Activated CD4-positive, alpha-beta T cell treated with anti-CD3 and anti-CD28 coated beads, Interleukin-2, Interleukin-4, amounts not matched to agents 100 ng/mL and 50 ng/mL, durations not matched to agents 16 hours and 8 hours (primary cell): ENCODE measurements at regions not wholly inside any gene's neighbourhood (a gene's known extent, or its start where the extent isn't known, plus 50 kb on each side); places are given as distances from the start of the nearest gene placed in this dataset.
"Not testable (repeated sequence)": the region's sequence is repeated elsewhere in the genome, so short reads cannot be mapped to it uniquely, and the experiment has no call there.

Experiments
- DNase-seq: peaks from one replicate; pipeline ENCODE4 v3.0.0-alpha.2; 2020; ENCODE audit warnings: low spot score

GRCh38 chr22:35138521-35138920 lies 72.6 kb downstream of the ISX start:
- DNase-seq, result no peak

- DNase-seq, result no peak
Observed at GRCh38 chr22:35140879-35141745, 75.2 kb downstream of the ISX start.

- DNase-seq, result no peak
Observed at GRCh38 chr22:35148381-35148780, 82.4 kb downstream of the ISX start.

- no peak for DNase-seq
Observed at GRCh38 chr22:35148866-35149548, 83.0 kb downstream of the ISX start.

- peak; percentile 71 for DNase-seq
Observed at GRCh38 chr22:35150183-35151107, 84.5 kb downstream of the ISX start.

- no peak for DNase-seq
Observed at GRCh38 chr22:35152316-35152715, 86.4 kb downstream of the ISX start.

GRCh38 chr22:35154937-35155387 lies 89.0 kb downstream of the ISX start:
- DNase-seq, result peak; percentile 48

GRCh38 chr22:35155403-35156025 lies 89.6 kb downstream of the ISX start:
- no peak for DNase-seq

- no peak for DNase-seq
Observed at GRCh38 chr22:35156945-35157344, 91.0 kb downstream of the ISX start.

- no peak for DNase-seq
Observed at GRCh38 chr22:35158336-35158735, 92.4 kb downstream of the ISX start.

GRCh38 chr22:35159343-35159742 lies 93.4 kb downstream of the ISX start:
- DNase-seq, result no peak

- no peak for DNase-seq
Observed at GRCh38 chr22:35160268-35160667, 94.3 kb downstream of the ISX start.

GRCh38 chr22:35165896-35166295 lies 91.4 kb upstream of the HMGXB4 start:
- DNase-seq, result not testable (repeated sequence)

GRCh38 chr22:35170716-35171697 lies 86.3 kb upstream of the HMGXB4 start:
- DNase-seq, result no peak

- no peak for DNase-seq
Observed at GRCh38 chr22:35172442-35172841, 84.9 kb upstream of the HMGXB4 start.

GRCh38 chr22:35173655-35174054 lies 83.6 kb upstream of the HMGXB4 start:
- no peak for DNase-seq

GRCh38 chr22:35174401-35175038 lies 82.8 kb upstream of the HMGXB4 start:
- no peak for DNase-seq

- DNase-seq, result no peak
Observed at GRCh38 chr22:35175392-35175791, 81.9 kb upstream of the HMGXB4 start.

- DNase-seq, result no peak
Observed at GRCh38 chr22:35177811-35178210, 79.5 kb upstream of the HMGXB4 start.

- DNase-seq, result no peak
Observed at GRCh38 chr22:35178446-35178845, 78.8 kb upstream of the HMGXB4 start.
